Neuronal stem cell (in vitro differentiated cells): ENCODE measurements at regions not wholly inside any gene's neighbourhood (a gene's known extent, or its start where the extent isn't known, plus 50 kb on each side); places are given as distances from the start of the nearest gene placed in this dataset.

Source experiments
- DNase-seq: peaks from one replicate; pipeline ENCODE4 v3.0.0-alpha.2; 2013; ENCODE audit warnings: low spot score
- H2AFZ ChIP-seq: one replicate; pipeline ENCODE4 v1.6.1; 2013; ENCODE audit warnings: mild to moderate bottlenecking, low read length, inconsistent platforms
- H2AK5ac ChIP-seq: 2 replicates; pipeline ENCODE4 v1.6.1; 2013; ENCODE audit warnings: low read depth, mild to moderate bottlenecking, inconsistent platforms, low read length, moderate library complexity, mixed read lengths
- H2BK120ac ChIP-seq: 2 replicates; pipeline ENCODE4 v1.6.1; 2013; ENCODE audit warnings: low read depth, mild to moderate bottlenecking, inconsistent platforms, low read length, moderate library complexity, mixed read lengths
- H2BK12ac ChIP-seq: one replicate; pipeline ENCODE4 v1.6.1; 2013; ENCODE audit warnings: low read length, inconsistent platforms
- H2BK15ac ChIP-seq: 2 replicates; pipeline ENCODE4 v1.6.1; 2013; ENCODE audit warnings: mild to moderate bottlenecking, low read length, inconsistent platforms, mixed read lengths
- H2BK5ac ChIP-seq: one replicate; pipeline ENCODE4 v1.6.1; 2013; ENCODE audit warnings: inconsistent platforms, mild to moderate bottlenecking, low read length, moderate library complexity
- H3K14ac ChIP-seq: one replicate; pipeline ENCODE4 v1.6.1; 2013; ENCODE audit warnings: low read length, inconsistent platforms
- H3K18ac ChIP-seq: 2 replicates; pipeline ENCODE4 v1.6.1; 2013; ENCODE audit warnings: low read length, inconsistent platforms
- H3K23ac ChIP-seq: 2 replicates; pipeline ENCODE4 v1.6.1; 2013; ENCODE audit warnings: low read depth, mild to moderate bottlenecking, mixed read lengths, low read length, inconsistent platforms; ENCODE audit not compliant: poor library complexity
- H3K27ac ChIP-seq: replicated peaks from 3 replicates; pipeline ENCODE4 v1.5.1; 2013; ENCODE audit warnings: low read length, inconsistent platforms
- H3K27me3 ChIP-seq, 3 experiments: 2 replicates each; pipeline ENCODE4 v1.6.1; 2013; ENCODE audit warnings: low read length in 3 of 3, mild to moderate bottlenecking in 2 of 3, inconsistent platforms in 1 of 3, low read depth in 1 of 3, mixed read lengths in 1 of 3, moderate library complexity in 1 of 3; ENCODE audit not compliant: control insufficient read depth in 3 of 3, insufficient read depth in 3 of 3
- H3K36me3 ChIP-seq, 2 donors: replicated peaks in 1 of 2; 2 replicates each; pipeline ENCODE4 v1.6.1; 2013; ENCODE audit warnings: low read length in 2 of 2; ENCODE audit not compliant: control insufficient read depth in 2 of 2, insufficient read depth in 2 of 2
- H3K4ac ChIP-seq: 2 replicates; pipeline ENCODE4 v1.6.1; 2013; ENCODE audit warnings: inconsistent platforms, mild to moderate bottlenecking, low read length, moderate library complexity
- H3K4me1 ChIP-seq, 2 donors: 1 replicate in 1 of 2; 2 replicates in 1 of 2; pipeline ENCODE4 v1.6.1; 2013; ENCODE audit warnings: low read length in 2 of 2, low read depth in 1 of 2; ENCODE audit not compliant: control insufficient read depth in 2 of 2, insufficient read depth in 1 of 2
- H3K4me2 ChIP-seq: one replicate; pipeline ENCODE4 v1.6.1; 2013; ENCODE audit warnings: mild to moderate bottlenecking, low read length, inconsistent platforms; ENCODE audit not compliant: insufficient read depth, poor library complexity, severe bottlenecking
- H3K4me3 ChIP-seq, 2 donors: 2 replicates each; pipeline ENCODE4 v1.5.1; 2013; ENCODE audit warnings: low read length in 2 of 2, mild to moderate bottlenecking in 2 of 2, inconsistent platforms in 1 of 2, moderate library complexity in 1 of 2
- H3K79me1 ChIP-seq: one replicate; pipeline ENCODE4 v1.6.1; 2013; ENCODE audit warnings: low read depth, mild to moderate bottlenecking, inconsistent platforms, low read length, moderate library complexity
- H3K9ac ChIP-seq: one replicate; pipeline ENCODE4 v1.6.1; 2013; ENCODE audit warnings: mild to moderate bottlenecking, low read depth, low read length, inconsistent platforms; ENCODE audit not compliant: poor library complexity
- H3K9me3 ChIP-seq, 2 donors: replicated peaks in 1 of 2; 2 replicates each; pipeline versions ENCODE3 to v1.6.1; 2013; ENCODE audit warnings: low read length in 2 of 2, mild to moderate bottlenecking in 2 of 2, inconsistent platforms in 1 of 2, low read depth in 1 of 2, mixed read lengths in 1 of 2, moderate library complexity in 1 of 2; ENCODE audit not compliant: control insufficient read depth in 2 of 2, insufficient read depth in 1 of 2
- H4K8ac ChIP-seq: one replicate; pipeline ENCODE4 v1.6.1; 2013; ENCODE audit warnings: low read depth, mild to moderate bottlenecking, inconsistent platforms, low read length, moderate library complexity
- H4K91ac ChIP-seq: one replicate; pipeline ENCODE4 v1.6.1; 2013; ENCODE audit warnings: low read length, low read depth, mild to moderate bottlenecking, inconsistent platforms; ENCODE audit not compliant: poor library complexity
- WGBS, 2 donors: extraction: QIAGEN DNeasy Blood & Tissue Kit; methylation state at CpG; one replicate each; pipeline ENCODE4 v1.1.7; 2013; ENCODE audit warnings: missing lambda C conversion rate in 2 of 2, mixed read lengths in 1 of 2; ENCODE audit not compliant: insufficient read length in 2 of 2, insufficient replicate concordance in 1 of 2; ENCODE audit errors: extremely low coverage in 2 of 2; 5-methylcytosine and 5-hydroxymethylcytosine counted together

DNA sequence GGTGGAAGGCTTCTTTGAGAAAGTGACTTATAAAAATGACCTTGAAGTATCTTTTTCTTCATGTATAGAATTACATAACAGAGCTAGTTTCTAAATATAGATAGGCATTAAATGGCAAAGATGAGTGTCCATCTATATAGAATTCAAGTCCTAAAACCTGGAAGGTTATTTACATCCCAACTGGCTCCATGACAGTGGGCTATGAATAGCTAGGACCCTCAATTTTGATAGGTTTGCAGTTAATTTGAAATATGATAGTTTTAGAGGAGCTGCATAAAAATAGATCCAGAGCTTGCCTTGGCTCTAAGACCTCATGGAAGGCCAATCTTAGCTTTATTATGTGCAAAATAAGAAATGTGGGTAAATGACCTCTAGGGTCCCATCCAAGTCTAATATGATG is 310.6 kb upstream of the CITED2 start:
- no peak overlapping the region for H3K4me3 ChIP-seq
- H3K9me3 ChIP-seq, result no peaks in the 10 kb centered on the region
- H3K27me3 ChIP-seq, result no peaks in the 10 kb centered on the region
- no peak overlapping the region for H2BK5ac ChIP-seq
- DNase-seq, result no peak
- no peaks in the 10 kb centered on the region for H3K79me1 ChIP-seq
- no peaks in the 10 kb centered on the region for H3K4me1 ChIP-seq
- H3K9ac ChIP-seq, result no peak overlapping the region
- no peak overlapping the region for H2BK120ac ChIP-seq
- no peak overlapping the region for H3K4me2 ChIP-seq
- no peak overlapping the region for H2AK5ac ChIP-seq
- no peak overlapping the region for H3K4ac ChIP-seq
- H2AFZ ChIP-seq, result no peak overlapping the region
- H3K18ac ChIP-seq, result no peak overlapping the region
- H3K36me3 ChIP-seq, result no peaks in the 10 kb centered on the region
- H3K27ac ChIP-seq, result no peak overlapping the region
- H2BK12ac ChIP-seq, result no peak overlapping the region
- no peak overlapping the region for H3K14ac ChIP-seq
- no peak overlapping the region for H3K23ac ChIP-seq
- no peak overlapping the region for H4K91ac ChIP-seq
- no peak overlapping the region for H4K8ac ChIP-seq
- no peak overlapping the region for H2BK15ac ChIP-seq

DNA sequence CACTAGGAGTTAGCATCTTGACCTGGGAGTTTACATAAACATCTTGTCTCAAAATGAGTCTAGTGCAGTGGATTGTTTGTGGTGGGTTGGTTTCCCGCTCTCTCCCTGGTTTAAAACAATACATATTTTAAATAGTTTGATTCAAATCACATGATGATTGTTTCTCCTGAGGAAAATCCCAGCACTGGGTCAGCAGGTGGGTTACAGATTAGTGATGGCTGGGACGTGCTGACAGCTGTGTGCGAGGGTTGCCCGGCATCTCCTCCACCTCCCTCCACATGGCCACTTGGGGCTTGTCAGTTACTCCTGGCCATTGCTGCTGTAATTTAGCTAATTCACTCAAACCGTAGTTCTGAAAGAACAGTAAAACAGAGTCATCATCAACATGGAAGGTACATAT is 306.4 kb upstream of the CITED2 start:
- Histone ChIP-seq H3K4ac (no peak overlapping the region), H4K91ac (no peak overlapping the region), H2BK120ac (no peak overlapping the region), H3K27me3 (no peaks in the 10 kb centered on the region), H3K79me1 (no peaks in the 10 kb centered on the region), H3K27ac (no peak overlapping the region), H3K4me2 (no peak overlapping the region), H3K9me3 (no peaks in the 10 kb centered on the region), H2AK5ac (no peak overlapping the region), H3K18ac (no peak overlapping the region), H3K4me1 (no peaks in the 10 kb centered on the region), H3K36me3 (no peaks in the 10 kb centered on the region), H3K9ac (no peak overlapping the region), H4K8ac (no peak overlapping the region), H2BK15ac (no peak overlapping the region), H2BK12ac (no peak overlapping the region), H2AFZ (no peak overlapping the region), H3K14ac (no peak overlapping the region), H3K23ac (no peak overlapping the region), H2BK5ac (no peak overlapping the region), H3K4me3 (no peak overlapping the region)
- no peak for DNase-seq
- WGBS, 2 donors, result no CpG with 5 or more reads among the region's 5 CpGs

GRCh38 chr6:139679516-139680179 is 305.2 kb upstream of the CITED2 start:
- Histone ChIP-seq H3K27ac (no peak overlapping the region), H3K4me3 (no peak overlapping the region)
- no CpG with 5 or more reads among the region's 3 CpGs for WGBS, 2 donors

DNA sequence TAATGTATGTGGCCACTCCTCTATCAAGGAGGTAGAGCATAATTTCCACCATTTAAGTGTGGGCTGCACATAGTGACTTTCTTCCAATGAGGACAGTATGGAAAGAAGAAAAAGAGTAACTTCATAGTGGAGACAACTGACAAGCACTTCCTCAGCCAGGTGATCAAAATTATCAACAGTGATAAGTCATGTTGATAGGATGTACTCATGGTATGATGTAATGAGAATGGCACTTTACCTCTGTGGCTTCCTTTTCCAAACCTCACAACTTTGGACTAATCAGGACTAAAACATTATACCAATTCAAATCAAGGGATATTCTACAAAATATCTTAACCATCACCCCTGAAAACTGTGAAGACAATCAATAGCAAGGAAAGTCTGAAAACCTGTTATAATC is 302.3 kb upstream of the CITED2 start:
- no peak overlapping the region for H3K4me3 ChIP-seq
- H3K79me1 ChIP-seq, result no peaks in the 10 kb centered on the region
- H3K27me3 ChIP-seq, result no peaks in the 10 kb centered on the region
- H3K14ac ChIP-seq, result no peak overlapping the region
- H3K9me3 ChIP-seq, result no peaks in the 10 kb centered on the region
- H3K4ac ChIP-seq, result no peak overlapping the region
- H3K27ac ChIP-seq, result no peak overlapping the region
- H3K4me1 ChIP-seq, result no peaks in the 10 kb centered on the region
- no peak overlapping the region for H2AFZ ChIP-seq
- H3K23ac ChIP-seq, result no peak overlapping the region
- H3K36me3 ChIP-seq, result no peaks in the 10 kb centered on the region
- no peak overlapping the region for H2BK12ac ChIP-seq
- DNase-seq, result no peak
- H2BK120ac ChIP-seq, result no peak overlapping the region
- no peak overlapping the region for H4K91ac ChIP-seq
- H2BK5ac ChIP-seq, result no peak overlapping the region
- H2BK15ac ChIP-seq, result no peak overlapping the region
- no peak overlapping the region for H3K18ac ChIP-seq
- no peak overlapping the region for H2AK5ac ChIP-seq
- no peak overlapping the region for H3K9ac ChIP-seq
- no peak overlapping the region for H4K8ac ChIP-seq
- no peak overlapping the region for H3K4me2 ChIP-seq

More at GRCh38 chr6:139679516-139680179, 305.2 kb upstream of the CITED2 start:
- Histone ChIP-seq H3K4me2 (no peak overlapping the region), H3K9ac (no peak overlapping the region), H3K36me3 (no peaks in the 10 kb centered on the region), H3K79me1 (no peaks in the 10 kb centered on the region), H2AFZ (no peak overlapping the region), H2BK5ac (no peak overlapping the region), H2AK5ac (no peak overlapping the region), H3K4me1 (no peaks in the 10 kb centered on the region), H2BK12ac (no peak overlapping the region), H4K8ac (no peak overlapping the region), H3K23ac (no peak overlapping the region), H3K27me3 (no peaks in the 10 kb centered on the region), H3K14ac (no peak overlapping the region), H2BK120ac (no peak overlapping the region), H2BK15ac (no peak overlapping the region), H4K91ac (no peak overlapping the region), H3K9me3 (no peaks in the 10 kb centered on the region), H3K18ac (no peak overlapping the region), H3K4ac (no peak overlapping the region)
- no peak for DNase-seq
